OCI-LY7 (cell line): ENCODE measurements at regions not wholly inside any gene's neighbourhood (a gene's known extent, or its start where the extent isn't known, plus 50 kb on each side); places are given as distances from the start of the nearest gene placed in this dataset.

Source experiments
- BruUV-seq: library from RNA; stranded (reverse); fragments of 400-500 nt; replicated peaks from 2 replicates; lab custom pipeline; 2021; lab: Mats Ljungman, UMichigan
- CTCF ChIA-PET: fragments of 300-600 bp; sonication (Branson Sonifier 250); formaldehyde crosslinking; loops from one replicate; lab custom pipeline; 2022; ENCODE audit warnings: antibody characterized with exemption; ENCODE audit not compliant: unreplicated experiment; lab: Charles Lee
- POLR2A ChIA-PET: fragments of 300-600 bp; sonication (Branson Sonifier 250); formaldehyde crosslinking; loops from one replicate; lab custom pipeline; 2022; ENCODE audit warnings: antibody characterized with exemption; lab: Charles Lee
- DNase-seq: peaks from one replicate; pipeline ENCODE4 v3.0.0-alpha.2; 2015; ENCODE audit warnings: low spot score
- H2AFZ ChIP-seq: fragments of 200-600 bp; sonication (generic), shearing (Covaris generic); 2 replicates; pipeline ENCODE4 v1.6.1; 2014; ENCODE audit warnings: mild to moderate bottlenecking, antibody characterized with exemption, low read length, moderate library complexity
- H3K27ac ChIP-seq: fragments of 200-600 bp; sonication (generic); 2 replicates; pipeline ENCODE4 v1.5.1; 2014; ENCODE audit warnings: mixed run types, low read depth, mild to moderate bottlenecking, moderate library complexity, low read length, inconsistent platforms; ENCODE audit not compliant: poor library complexity, severe bottlenecking
- H3K36me3 ChIP-seq: fragments of 200-600 bp; sonication (generic); 2 replicates; pipeline ENCODE4 v1.6.1; 2014; ENCODE audit warnings: mild to moderate bottlenecking, antibody characterized with exemption, low read length, moderate library complexity, mixed read lengths; ENCODE audit not compliant: insufficient read depth
- H3K4me1 ChIP-seq: fragments of 200-600 bp; sonication (generic); 2 replicates; pipeline ENCODE4 v1.5.1; 2014; ENCODE audit warnings: mild to moderate bottlenecking, low read length; ENCODE audit not compliant: insufficient read depth, poor library complexity, severe bottlenecking
- H3K4me2 ChIP-seq: fragments of 200-600 bp; sonication (generic); 2 replicates; pipeline ENCODE4 v1.6.1; 2014; ENCODE audit warnings: mild to moderate bottlenecking, low read length
- H3K4me3 ChIP-seq: fragments of 200-600 bp; sonication (generic); 2 replicates; pipeline ENCODE4 v1.5.1; 2014; ENCODE audit warnings: mild to moderate bottlenecking, low read depth, low read length; ENCODE audit not compliant: poor library complexity, severe bottlenecking
- H3K79me2 ChIP-seq: fragments of 200-600 bp; sonication (generic); 2 replicates; pipeline ENCODE4 v1.6.1; 2016; ENCODE audit warnings: low read depth, mild to moderate bottlenecking, low read length, moderate library complexity, mixed read lengths; ENCODE audit not compliant: insufficient read depth
- H3K9me2 ChIP-seq: fragments of 200-600 bp; sonication (generic); 2 replicates; pipeline ENCODE4 v1.6.1; 2016; ENCODE audit warnings: mild to moderate bottlenecking, low read length, mixed read lengths; ENCODE audit not compliant: insufficient read depth
- H3K9me3 ChIP-seq: fragments of 200-600 bp; sonication (generic); 2 replicates; pipeline ENCODE4 v1.6.1; 2014; ENCODE audit warnings: mild to moderate bottlenecking, mixed run types, low read length, mixed read lengths
- H4K20me1 ChIP-seq: fragments of 200-600 bp; sonication (generic); 2 replicates; pipeline ENCODE4 v1.6.1; 2014; ENCODE audit warnings: mild to moderate bottlenecking, antibody characterized with exemption, low read length, moderate library complexity, mixed read lengths; ENCODE audit not compliant: insufficient read depth
- EZH2phosphoT487 ChIP-seq: fragments of 200-600 bp; sonication (generic); IDR thresholded peaks from 2 replicates; pipeline ENCODE4 v1.6.1; 2018; ENCODE audit warnings: low read depth, borderline replicate concordance, mild to moderate bottlenecking, mixed run types, antibody characterized with exemption, low read length, moderate library complexity, mixed read lengths
- intact Hi-C: fragments of 100-400 bp; cut with micrococcal nuclease; formaldehyde crosslinking; loops from one replicate; pipeline ENCODE4 v1.10.0; 2022; ENCODE audit not compliant: unreplicated experiment
- TF ChIP-seq, protein P1 (sequence below): fragments of 200-600 bp; sonication (generic); conservative IDR thresholded peaks from 2 replicates; pipeline ENCODE4 v1.5.1; 2014; ENCODE audit warnings: mild to moderate bottlenecking, antibody characterized with exemption, low read length, moderate library complexity, mixed read lengths

DNA sequence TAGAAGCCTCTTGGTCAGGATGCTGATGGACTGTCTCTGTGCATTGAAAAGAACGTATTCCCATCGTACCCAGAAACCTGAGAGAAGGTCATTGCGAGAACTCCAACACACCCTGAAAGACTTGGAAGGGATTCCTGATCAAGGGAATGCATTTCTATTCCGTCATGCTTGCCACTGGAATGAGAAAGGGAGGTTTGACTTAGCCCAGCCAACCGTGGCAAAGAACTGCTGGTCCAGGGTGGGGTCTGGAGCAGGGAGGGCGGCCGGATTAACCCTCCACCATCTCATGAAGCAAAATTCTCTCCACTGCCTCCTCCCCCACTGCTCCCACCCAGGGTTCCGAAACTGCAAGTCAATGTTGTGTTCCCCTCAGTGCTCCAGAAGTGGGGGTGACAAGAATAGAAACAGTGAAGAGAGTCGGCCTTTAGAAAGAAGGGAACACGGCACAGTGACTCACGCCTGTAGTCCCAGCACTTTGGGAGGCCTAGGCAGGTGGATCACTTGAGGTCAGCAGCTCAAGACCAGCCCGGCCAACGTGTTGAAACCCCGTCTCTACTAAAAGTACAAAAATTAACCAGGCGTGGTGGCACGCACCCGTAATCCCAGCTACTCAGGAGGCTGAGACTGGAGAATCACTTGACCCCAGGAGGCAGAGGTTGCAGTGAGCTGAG lies 137.5 kb upstream of the MGMT start:
- no peaks in the 10 kb centered on the region for H3K36me3 ChIP-seq
- DNase-seq: no peak
- intact Hi-C loops: no loop called here
- H3K4me2 ChIP-seq: no peak overlapping the region
- H3K9me2 ChIP-seq: no peaks in the 10 kb centered on the region
- no peak for TF ChIP-seq EZH2phosphoT487
- TF ChIP-seq, protein P1, sequence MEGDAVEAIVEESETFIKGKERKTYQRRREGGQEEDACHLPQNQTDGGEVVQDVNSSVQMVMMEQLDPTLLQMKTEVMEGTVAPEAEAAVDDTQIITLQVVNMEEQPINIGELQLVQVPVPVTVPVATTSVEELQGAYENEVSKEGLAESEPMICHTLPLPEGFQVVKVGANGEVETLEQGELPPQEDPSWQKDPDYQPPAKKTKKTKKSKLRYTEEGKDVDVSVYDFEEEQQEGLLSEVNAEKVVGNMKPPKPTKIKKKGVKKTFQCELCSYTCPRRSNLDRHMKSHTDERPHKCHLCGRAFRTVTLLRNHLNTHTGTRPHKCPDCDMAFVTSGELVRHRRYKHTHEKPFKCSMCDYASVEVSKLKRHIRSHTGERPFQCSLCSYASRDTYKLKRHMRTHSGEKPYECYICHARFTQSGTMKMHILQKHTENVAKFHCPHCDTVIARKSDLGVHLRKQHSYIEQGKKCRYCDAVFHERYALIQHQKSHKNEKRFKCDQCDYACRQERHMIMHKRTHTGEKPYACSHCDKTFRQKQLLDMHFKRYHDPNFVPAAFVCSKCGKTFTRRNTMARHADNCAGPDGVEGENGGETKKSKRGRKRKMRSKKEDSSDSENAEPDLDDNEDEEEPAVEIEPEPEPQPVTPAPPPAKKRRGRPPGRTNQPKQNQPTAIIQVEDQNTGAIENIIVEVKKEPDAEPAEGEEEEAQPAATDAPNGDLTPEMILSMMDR: no peak
- H3K9me3 ChIP-seq: no peaks in the 10 kb centered on the region
- H4K20me1 ChIP-seq: no peaks in the 10 kb centered on the region
- H3K4me3 ChIP-seq: no peak overlapping the region
- no peaks in the 10 kb centered on the region for H3K79me2 ChIP-seq
- no peak overlapping the region for H3K27ac ChIP-seq
- H3K4me1 ChIP-seq: no peaks in the 10 kb centered on the region
- BruUV-seq: no TSS peak
- POLR2A ChIA-PET: no interaction called here
- CTCF ChIA-PET: no interaction called here
- no peak overlapping the region for H2AFZ ChIP-seq

DNA sequence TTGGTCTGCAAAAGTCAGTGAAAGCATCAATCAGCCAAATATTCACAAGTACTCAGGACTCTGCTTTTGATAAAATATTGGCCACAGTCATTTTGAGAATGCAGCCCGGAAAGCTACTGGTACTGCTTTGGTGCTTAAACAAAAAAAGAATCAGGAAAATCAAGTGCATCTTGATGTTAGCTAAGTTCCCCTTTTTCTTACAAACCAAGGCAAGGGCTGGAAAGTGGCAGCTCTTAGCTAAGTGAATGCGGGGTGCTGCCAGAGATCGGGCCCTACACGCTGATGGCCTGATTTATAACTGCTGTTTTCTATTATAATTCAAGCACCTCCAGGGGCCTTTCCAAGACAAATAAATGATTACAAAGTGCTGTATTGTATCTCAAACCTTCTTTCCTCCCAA lies 136.8 kb upstream of the MGMT start:
- POLR2A ChIA-PET: no interaction called here
- no peak for DNase-seq
- BruUV-seq: no TSS peak
- intact Hi-C loops: no loop called here
- Histone ChIP-seq H2AFZ (no peak overlapping the region), H4K20me1 (no peaks in the 10 kb centered on the region), H3K27ac (no peak overlapping the region), H3K4me1 (no peaks in the 10 kb centered on the region), H3K79me2 (no peaks in the 10 kb centered on the region), H3K4me2 (no peak overlapping the region), H3K9me2 (no peaks in the 10 kb centered on the region), H3K9me3 (no peaks in the 10 kb centered on the region), H3K4me3 (no peak overlapping the region), H3K36me3 (no peaks in the 10 kb centered on the region)
- CTCF ChIA-PET: no interaction called here
- TF ChIP-seq EZH2phosphoT487: no peak
- TF ChIP-seq, protein P1: no peak

- H3K9me2 ChIP-seq: no peaks in the 10 kb centered on the region
- BruUV-seq: no TSS peak
- H3K27ac ChIP-seq: no peak overlapping the region
- DNase-seq: no peak
- no peak for TF ChIP-seq EZH2phosphoT487
- TF ChIP-seq, protein P1: no peak
- H3K4me1 ChIP-seq: no peaks in the 10 kb centered on the region
- H4K20me1 ChIP-seq: no peaks in the 10 kb centered on the region
- no peak overlapping the region for H3K4me2 ChIP-seq
- ChIA-PET POLR2A (no interaction called here), CTCF (no interaction called here)
- intact Hi-C loops: no loop called here
- no peaks in the 10 kb centered on the region for H3K36me3 ChIP-seq
- no peak overlapping the region for H2AFZ ChIP-seq
- no peak overlapping the region for H3K4me3 ChIP-seq
- no peaks in the 10 kb centered on the region for H3K9me3 ChIP-seq
- H3K79me2 ChIP-seq: no peaks in the 10 kb centered on the region
Measured at GRCh38 chr10:129331207-129331838, 135.7 kb upstream of the MGMT start.
